NCI-H2081 (cell line): ENCODE measurements at regions not wholly inside any gene's neighbourhood (a gene's known extent, or its start where the extent isn't known, plus 50 kb on each side); places are given as distances from the start of the nearest gene placed in this dataset.
A peak's percentile ranks its signal among the peaks of the same experiment; 100 is the strongest.

Experiments
- DNase-seq, 2 experiments: peaks; one replicate each; lab custom pipeline; 2025; lab: John Stamatoyannopoulos, UW

DNA sequence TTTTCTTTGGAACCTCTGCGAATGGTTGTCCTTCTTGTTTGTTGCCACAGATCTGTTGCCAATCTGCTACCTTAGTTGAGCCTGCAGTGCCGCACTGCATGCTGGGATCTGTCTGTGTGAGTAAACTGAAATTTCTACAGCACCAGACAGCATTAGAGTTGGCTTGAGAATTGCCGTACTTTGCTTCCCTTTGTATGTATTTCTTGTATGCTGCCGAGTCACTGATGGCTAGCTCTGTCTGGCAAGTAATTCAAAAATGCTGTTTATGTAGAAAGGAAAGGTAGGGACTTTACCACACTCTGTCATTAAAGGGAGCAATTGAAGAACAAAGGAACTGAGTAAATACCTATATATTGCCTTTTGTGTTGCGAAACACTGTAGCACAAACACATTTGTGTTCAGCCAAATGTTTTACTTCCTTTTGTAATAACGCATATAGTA lies 857.4 kb downstream of the USP25 start:
- peak; percentile 65 to 86 for DNase-seq

DNA sequence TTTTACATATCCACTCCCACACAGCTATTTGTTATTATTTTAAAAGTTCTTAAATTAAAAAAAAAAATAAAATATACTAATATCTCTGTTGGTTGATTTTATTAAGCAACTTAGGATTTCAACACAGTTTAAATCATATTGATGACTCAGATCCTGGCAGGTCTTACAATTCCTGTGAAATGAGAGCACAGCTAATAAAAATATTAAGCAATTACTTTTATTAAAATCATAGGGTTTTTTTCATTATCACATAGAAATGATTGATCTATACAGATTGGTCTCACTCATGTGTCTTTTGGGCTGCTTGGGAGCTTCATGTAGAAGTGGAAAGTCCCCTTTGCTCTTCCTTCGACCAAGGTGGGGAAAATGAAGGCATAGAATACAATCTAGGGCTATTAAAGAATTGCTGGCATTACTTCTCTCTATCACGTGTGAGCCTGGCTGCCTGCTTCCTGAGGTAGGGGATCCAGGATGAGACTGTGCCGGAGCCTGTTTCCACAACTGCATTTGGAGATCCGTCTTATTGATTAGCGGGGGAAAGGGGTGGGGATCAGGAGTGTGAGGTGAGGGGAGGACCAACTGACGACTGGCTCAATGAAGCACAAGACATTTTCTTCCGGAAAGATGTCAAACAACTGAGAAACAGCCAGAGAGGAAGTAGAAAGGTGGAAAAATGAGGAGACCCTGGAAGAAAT lies 858.0 kb downstream of the USP25 start:
- DNase-seq: peak in 1 of 2 experiments; percentile 35

DNA sequence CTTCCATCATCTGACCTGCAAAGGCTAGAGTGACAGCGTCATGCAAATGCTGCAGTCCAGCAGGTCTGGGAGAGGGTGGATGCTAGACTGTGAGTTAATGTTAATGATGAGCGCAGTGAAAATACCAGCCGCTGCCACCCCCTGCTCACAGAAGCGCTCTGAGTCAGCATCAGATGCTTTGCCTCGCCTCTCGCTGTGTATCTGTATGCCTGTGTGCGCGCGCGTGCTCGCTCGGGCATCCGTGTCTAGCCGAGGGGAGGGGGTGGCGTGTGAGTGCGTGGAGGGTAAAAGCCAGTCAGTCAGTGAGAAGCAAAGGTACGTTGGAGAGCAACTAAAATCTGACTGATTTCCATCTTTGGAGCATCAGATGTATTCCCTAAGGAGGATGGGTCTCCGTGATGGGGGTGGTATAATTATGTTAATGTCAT lies 858.7 kb downstream of the USP25 start:
- DNase-seq: peak; percentile 38 to 82

DNA sequence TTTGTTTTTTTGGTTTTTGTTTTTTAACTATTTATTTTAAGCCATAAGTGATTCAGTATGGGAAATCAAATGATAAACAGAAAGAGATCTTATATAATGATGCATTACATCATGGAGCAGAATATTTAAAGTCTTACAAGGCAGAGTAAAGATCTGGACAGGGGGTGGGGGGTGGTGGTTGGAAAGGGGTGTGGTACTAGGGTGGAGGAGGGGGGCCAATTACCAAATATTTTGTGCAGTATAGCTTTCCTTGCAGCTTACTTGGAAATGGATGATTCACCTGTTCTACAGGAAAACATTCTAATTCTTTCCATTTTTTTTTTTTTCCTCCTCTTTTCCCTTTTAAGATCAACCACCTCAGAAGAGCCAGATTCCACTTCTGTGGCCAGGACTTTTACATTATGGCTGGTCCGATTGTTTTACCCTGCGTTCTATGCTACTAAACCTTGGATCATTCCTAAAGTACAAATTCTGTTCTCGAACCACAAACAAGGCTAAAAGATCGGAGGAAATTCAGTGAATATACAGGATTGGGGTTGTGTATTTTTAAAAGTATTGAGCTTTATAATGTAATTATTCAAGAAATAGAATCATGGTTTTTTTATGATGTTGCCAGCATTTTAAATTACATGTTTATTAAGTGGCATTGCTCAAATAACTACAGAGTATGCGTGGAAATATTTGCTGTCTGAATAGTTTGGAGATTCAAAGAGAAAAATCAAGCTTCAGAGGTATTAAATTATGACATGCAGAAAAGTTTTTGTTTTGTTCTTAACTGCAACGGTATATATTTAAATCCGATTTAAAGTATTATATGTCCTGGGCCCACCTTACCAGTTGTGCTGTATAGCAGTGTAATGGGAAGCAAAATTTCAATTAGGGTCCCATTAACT lies 859.5 kb downstream of the USP25 start:
- no peak for DNase-seq

DNA sequence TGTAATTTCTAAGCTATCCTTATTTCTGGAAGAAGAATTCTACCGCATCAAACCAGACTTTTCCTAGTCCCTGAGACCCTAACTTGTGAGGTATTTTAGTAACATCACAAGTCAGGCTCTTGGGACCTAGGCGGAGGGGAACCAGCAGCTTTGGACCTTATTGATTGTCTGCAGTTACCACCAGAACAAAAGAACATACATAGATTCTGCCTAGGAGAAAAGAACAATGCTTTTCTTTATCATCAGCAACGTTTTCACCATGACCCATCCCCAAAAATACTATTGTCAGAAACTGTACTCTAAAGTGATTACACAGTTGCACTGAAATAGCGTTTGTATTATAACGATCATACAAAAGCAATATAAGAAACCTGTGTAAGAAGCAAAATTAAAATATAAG lies 860.4 kb downstream of the USP25 start:
- no peak for DNase-seq

DNA sequence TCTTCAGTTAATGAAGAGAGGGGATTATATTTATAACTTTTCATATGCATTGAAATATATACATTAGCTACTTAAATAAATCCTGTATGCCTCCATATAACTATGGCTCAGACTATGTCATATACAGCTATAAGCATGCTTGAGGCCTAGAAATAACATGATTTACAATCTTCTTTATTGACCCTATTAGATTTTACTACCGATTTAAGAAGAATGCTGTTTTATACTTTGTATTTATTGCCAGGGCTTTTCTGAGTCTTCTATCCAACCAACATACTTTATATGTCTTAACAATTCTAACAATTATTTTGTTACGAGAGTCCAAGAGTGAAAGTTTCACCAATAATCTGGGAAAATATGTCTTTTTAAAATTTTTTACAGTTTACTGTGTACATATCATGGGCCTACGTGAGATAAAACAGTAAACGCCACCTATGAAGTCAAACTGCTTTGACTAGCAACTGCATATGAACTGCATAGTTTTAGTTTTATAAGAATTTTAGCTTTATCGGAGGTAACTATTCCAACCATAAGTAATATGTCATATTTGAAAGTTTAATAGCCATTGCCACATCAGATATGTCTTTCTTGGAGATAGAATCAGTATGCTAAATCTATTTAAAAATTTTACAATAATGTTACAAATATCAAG lies 861.0 kb downstream of the USP25 start:
- DNase-seq: no peak

DNA sequence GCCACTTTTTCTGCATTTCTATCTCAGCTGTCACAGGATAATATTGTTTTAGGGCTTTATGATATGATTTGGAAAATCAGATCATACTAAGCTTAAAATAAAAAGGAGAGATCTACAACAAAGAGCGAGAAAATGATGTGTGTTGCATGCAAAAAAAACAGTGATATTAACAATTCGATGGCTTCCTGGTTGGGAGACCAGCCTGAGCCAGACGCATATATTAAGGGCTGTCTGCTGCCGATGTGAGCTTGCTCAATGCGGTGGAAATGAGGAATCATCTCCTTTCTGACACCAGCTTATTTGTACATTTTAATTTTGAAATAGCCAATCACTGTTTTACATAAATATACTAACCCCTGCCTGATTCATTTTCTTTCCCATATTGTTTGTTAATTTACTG lies 862.6 kb downstream of the USP25 start:
- DNase-seq: no peak

DNA sequence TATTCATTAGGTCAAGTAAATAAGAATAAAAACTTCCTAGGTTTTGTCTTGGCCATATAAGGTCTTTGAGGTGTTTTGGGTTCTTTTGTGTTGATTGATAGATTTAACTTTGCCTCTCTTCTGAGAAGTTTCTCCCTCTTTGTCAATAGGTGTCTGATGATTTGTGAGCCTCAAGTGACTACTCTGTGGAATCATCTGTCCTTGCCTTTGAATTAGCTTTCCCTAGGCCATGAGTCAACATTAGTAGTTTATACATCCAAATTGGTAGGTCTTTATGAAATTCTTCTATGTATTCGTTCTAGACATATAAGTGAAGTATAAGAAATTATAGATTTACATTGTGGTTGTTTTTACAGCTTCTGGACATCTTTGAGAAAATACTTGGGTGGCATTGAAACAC lies 864.4 kb downstream of the USP25 start:
- no peak for DNase-seq

DNA sequence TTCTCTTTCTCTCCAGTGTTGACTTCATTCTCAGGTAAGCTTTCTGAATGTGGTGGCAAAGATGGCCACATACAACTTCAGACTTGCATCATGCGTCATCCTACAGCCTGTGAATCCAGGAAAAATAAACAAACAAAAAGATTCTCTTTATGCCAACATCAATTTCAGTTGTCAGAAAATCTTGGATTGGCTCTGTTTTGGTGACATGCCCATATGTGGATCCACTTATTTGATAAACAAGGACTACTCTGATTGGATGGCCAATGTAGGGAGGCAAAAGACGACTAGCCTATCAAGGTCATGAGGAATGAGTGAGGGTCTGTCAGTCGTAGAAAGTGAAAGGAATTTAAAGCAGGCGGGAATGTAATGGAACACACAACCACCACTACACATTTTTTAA lies 866.6 kb downstream of the USP25 start:
- DNase-seq: no peak

DNA sequence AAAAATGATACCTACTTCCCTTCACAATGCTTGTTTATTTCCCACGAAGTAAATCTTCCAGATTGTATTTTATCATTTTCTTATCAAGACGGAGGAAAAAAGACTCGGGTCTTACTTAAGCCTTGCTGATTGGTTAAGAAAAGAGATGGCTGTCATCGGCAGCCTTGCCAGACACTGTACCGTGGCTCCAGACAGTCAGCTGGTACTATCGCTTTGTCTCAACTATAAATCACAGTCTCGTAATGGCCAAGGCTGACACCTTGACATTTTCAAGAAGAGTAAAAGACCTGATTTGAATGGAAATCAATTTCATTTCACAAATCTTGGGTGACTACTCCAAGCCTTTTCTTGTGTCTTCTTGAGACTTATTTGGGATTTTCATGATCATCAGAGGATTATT lies 868.0 kb downstream of the USP25 start:
- DNase-seq: no peak

DNA sequence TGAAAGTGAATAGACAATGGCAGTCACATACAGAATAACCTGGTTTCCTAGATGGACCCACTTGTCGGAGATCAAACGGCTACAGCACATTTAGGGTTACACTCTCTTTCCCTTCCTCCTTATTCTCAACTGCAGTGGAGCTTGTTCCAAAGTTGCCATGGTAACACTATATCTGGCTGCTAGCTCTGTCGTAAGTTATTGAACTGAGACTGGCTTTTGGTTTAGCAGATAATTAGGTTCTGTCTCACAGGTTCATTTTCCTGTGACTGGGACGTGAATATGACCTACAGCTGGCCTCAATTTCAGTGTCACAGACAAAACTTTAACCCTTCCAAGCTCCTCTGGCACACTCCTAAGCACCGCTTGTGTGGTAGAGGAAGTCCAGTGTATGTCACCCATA lies 875.8 kb downstream of the USP25 start:
- DNase-seq: no peak

DNA sequence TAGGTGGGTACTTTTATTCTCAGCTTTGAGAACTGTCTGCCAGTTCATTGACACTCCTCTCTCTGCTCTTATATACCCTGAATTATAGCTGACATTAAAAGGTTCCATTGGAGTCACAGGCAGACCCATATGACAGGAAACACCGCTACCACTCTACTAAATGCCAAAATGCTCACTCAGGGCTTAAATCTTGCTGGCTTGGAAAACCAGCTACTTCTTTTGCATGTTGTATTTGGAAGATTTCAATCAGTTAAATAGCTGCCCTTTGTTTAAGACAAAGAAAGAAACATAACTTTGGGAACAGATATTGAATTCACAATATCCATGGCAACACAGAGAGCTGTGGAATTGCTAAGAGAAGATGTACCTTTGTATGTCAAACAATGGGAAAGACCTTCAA lies 876.5 kb downstream of the USP25 start:
- DNase-seq: no peak

DNA sequence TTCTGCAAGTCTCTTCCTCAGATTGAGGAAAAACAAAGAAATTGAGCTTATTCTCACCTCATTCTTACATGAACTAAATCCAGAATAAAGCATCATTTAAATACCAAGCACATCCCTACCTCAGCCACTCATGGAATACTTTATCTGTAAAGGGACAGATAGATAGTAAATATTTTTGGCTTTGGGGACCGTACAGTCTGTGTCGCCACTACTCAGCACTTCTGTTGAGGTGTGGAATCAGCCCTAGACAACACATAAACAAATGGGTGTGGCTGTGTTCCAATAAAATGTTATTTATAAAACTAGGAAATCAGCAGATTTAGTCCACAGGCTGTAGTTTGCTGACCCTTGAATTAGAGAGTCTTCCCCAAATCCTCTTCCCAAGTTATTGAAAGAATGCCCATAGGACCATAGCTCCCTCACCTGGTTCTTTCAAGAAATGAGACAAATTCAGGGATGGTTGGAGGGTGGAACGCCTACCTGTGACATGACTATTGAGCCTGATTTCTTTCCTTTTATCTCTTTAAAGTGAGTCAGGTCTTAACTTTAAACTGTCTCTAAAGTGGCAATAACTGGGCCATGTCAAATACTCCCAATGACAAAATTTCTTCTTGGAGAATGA lies 878.5 kb downstream of the USP25 start:
- DNase-seq: no peak

DNA sequence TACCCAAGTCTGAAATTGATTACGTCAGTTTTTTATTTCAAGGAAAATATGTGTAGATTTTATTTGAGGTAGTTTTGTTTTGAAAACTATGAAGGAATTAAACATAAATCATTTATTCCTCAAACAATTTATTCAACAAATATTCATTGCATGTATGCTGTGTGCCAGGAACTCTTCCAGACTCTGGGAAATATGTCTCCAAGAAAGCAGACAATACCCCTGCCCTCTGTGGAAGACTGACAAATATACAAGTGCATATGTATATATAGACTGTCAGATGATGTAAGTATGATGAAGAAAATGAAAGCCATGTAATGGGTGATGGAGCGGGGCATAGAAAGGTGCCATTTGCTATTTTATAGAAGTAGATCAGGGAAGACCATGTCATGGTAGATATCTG lies 889.5 kb downstream of the USP25 start:
- DNase-seq: no peak

DNA sequence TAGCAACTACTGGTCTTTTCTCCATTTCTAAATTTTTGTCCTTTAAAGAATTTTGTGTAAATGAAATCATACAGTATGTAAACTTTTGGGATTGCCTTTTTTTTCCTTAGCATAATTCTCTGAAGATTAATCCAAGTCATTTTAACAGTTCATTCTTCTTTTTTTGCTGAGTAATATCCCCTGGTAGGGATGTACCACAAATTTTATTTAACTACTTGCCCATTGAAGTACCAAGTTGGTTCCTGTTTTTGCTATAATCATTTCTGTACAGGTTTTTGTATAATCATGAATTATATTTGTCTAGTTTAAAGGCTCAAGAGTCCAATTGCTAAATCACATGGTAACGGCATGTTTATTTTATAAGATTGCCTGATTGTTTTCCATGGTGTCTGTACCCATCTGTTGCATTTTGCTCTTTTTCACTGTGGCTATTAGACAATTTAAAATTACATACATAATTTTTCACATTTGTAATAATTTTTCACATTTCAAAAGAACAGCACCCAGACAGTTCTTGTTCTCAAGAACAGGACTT lies 891.1 kb downstream of the USP25 start:
- DNase-seq: no peak

DNA sequence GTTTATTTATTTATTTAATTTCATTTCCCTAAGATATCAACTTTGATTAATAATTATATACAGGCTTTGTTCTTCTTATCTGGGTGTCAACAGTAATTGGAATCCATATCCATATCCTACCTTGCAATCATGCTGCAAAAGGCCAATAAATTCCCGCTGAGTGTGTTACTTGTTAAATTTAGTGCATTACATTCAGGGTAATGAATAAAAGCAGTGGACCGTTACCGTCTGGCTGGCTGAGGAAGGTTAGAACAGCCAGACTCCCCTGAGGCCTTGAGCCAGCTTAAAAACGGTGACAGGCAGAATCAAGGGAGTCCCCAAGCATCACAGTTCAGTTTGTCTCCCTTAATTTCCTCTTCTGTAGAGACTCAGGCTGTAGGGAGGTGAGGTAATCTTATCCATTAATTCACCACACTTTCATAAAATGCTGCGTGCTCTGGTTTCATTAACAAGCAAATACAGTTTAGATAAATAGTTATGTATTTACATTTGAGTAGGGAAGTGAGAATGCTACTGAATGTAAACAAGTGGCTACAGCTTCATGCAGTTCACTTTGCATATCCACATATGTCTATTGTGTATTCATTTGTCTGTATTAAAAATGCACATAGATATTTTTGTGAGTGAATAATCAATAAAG lies 888.2 kb upstream of the CXADR start:
- peak; percentile 49 to 75 for DNase-seq

DNA sequence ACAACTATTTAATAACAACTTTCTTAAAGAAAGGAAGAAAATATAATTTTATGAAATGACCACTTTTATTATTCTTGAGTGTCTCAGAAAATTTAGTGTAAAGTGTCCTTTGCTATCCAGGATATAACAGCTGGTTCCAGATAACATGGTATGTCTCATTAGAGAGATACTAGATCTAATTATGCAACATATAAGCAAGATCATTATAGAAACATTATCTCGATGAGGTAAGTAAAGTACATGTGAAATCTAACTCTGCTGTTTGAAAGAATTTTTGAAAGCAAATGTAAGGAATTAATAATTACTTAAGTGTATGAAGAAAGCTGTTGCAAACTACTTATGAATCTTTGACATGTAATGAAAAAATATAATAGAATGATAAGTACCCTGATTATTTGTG lies 887.4 kb upstream of the CXADR start:
- no peak for DNase-seq

DNA sequence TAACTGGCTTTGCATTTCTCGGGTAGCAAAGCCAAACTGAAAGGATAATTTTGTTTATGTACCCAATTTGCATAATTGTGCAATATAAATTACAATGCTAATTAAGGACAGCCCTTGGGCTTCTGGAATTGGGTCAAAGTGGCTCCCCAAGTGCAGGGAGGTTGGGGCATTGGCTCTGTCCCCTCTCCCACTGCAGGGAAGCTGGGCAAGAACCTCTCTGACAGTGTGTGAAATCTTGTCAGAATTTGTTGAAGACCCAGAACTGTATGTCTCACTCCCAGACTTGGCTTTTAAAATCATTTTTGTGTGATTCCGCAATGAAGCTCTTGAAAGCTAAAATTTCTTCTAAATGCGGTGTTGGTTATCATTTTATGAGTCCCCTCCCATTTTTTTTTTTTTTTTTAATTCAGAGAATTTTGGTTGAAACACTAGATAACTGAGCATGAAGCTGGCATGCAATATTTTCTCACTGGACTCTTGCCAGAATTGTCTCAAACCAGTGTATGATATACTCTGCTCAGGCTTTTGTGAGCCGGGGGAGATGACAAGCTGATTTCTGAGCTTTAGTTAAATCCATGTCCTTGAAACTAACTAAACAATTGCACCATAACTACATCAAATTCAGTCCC lies 878.9 kb upstream of the CXADR start:
- DNase-seq: peak in 1 of 2 experiments; percentile 7

DNA sequence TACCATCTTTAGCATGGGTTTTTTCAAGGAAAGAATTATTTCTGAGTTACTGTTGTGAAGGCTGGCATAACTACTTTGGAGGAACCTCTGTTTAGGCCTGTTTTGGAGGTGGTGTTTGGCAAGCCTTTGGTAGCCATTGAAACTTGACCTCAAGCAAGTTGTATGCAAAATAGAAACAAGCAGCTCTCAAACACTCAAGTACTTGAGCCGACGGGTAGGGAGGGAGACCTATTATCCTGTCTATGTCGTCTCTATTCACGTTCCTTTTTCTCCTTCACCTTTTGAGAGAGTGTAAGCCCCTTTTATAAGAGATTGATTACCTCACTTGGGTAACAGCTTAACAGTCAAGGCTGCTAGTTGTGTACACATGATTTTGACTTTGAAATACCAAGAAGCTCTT lies 878.3 kb upstream of the CXADR start:
- no peak for DNase-seq

DNA sequence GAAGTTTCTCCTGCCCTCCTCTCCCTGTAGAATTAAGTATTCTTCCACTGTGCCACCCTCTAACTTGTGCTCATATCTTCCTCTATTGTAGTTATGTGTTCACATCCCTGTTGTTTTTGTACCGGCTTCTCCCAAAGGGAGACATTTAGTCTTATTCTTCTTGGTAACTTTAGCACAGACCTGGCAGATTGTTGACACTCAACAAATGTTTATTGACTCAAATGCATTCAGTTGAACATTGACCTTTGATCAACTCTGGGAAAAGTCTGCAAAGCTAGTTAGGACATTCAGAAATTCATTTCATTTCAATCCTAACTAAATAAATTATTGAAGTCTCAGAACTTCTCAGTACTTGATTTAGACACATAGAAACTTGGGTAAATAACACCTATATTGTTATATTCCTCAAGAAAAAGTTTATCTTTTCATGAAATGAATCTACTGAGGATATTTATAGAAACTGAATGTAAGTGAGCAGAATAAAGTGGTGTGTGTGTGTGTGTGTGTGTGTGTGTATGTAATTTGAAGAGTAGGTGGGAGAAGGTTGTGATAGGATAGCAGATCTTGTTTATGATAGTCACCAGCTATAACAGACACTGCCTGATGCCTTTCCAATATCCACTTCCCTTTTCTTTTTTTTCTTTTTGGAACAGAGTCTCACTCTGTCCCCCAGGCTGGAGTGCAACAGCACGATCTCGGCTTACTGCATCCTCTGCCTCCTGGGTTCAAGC lies 872.4 kb upstream of the CXADR start:
- no peak for DNase-seq
